ENCODE measurements at regions not wholly inside any gene's neighbourhood (a gene's known extent, or its start where the extent isn't known, plus 50 kb on each side); places are given as distances from the start of the nearest gene placed in this dataset.

GRCh38 chr9:17082343-17083064 is 52.3 kb upstream of the CNTLN start:
- no peak for TF ChIP-seq CTCF (conservative IDR thresholded peaks at IDR 0.05)
- TF ChIP-seq ZFX (IDR thresholded peaks at IDR 0.05), result no peak
